ENCODE measurements at regions not wholly inside any gene's neighbourhood (a gene's known extent, or its start where the extent isn't known, plus 50 kb on each side); places are given as distances from the start of the nearest gene placed in this dataset.

DNA sequence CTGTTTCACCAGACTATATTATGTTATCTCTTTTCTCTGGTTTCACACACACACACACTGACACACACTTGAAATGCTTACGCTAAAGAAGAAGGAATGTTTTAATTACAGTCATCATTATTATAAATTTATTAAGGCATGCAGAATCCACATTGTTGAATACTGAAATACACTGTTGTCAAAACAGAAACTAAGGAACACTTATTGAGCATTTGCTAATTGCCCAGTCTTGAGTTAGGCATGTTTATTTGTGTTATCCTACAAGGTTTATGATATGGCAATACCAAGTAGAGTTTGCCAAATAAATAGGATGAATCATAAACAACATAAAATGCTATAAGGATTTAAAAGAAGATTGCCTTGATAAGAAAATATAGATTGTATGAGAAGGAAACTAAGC is 917.0 kb upstream of the PIK3C3 start:
- no peak for DNase-seq (ENCODE audit: extremely low spot score)
- ChIA-PET POLR2A (no interaction called here), CTCF (no interaction called here)
- no peak for TF ChIP-seq NFRKB (IDR thresholded peaks at IDR 0.05)
- TF ChIP-seq SP1 (IDR thresholded peaks at IDR 0.05) = no peak

DNA sequence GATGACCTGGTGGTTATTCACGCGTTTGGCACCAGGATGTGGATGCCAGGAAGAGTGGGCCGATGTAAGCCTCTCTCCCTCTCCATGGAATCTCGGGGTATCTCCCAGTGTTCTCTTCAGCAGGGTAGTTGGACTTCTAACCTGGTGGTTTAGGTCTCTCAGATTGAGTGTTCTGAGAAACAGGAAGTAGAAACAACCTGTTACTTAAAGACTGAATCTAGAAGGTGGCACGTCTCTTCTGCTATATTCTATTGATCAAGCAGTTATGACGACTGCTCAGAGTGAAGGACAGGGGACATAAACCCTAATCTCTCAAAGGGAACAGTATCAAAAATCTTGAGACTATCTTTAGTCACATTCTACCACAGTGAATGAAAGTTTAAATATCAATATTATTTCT is 918.7 kb upstream of the PIK3C3 start:
- DNase-seq (ENCODE audit: extremely low spot score) = no peak
- ChIA-PET POLR2A (interaction anchor here (0.5 kb wide), 1 partner anchor 157 kb away, joined by 3 read pairs; no protein-coding TSS in a partner anchor), CTCF (no interaction called here)
- TF ChIP-seq ELF4 (IDR thresholded peaks at IDR 0.05) (no peak), FOXK2 (IDR thresholded peaks at IDR 0.05) (no peak), FOXM1 (IDR thresholded peaks at IDR 0.05; ENCODE audit: borderline replicate concordance) (no peak), BHLHE40 (IDR thresholded peaks at IDR 0.05; ENCODE audit: borderline replicate concordance) (no peak), L3MBTL2 (conservative IDR thresholded peaks at IDR 0.05) (no peak), ZNF384 (IDR thresholded peaks at IDR 0.05) (no peak), FOXA1 (IDR thresholded peaks at IDR 0.05) (no peak)
- TF ChIP-seq, protein P1, sequence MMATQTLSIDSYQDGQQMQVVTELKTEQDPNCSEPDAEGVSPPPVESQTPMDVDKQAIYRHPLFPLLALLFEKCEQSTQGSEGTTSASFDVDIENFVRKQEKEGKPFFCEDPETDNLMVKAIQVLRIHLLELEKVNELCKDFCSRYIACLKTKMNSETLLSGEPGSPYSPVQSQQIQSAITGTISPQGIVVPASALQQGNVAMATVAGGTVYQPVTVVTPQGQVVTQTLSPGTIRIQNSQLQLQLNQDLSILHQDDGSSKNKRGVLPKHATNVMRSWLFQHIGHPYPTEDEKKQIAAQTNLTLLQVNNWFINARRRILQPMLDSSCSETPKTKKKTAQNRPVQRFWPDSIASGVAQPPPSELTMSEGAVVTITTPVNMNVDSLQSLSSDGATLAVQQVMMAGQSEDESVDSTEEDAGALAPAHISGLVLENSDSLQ (IDR thresholded peaks at IDR 0.05) = no peak

DNA sequence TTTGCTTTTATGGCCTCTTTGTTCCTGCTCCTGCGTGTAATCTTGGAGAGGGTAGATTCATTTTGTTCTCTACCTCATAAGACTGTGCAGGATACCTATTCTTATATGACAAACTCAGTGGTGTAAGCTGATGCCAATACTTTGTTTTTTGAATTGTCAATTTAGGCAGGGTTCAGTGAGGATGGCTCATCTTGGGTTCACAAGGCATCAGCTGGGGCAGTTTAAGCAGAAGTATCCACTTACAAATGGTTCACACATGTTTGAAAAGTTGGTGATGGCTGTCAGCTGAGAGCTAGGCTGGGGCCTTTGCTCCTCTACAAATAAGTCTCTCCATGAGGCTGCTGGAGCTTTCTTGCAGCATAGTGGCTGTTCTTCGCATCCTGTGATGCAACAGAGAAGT is 920.6 kb upstream of the PIK3C3 start:
- TF ChIP-seq, protein P1 (IDR thresholded peaks at IDR 0.05) = no peak
- TF ChIP-seq SP1 (IDR thresholded peaks at IDR 0.05) = no peak
- CTCF ChIA-PET = no interaction called here
- POLR2A ChIA-PET = no interaction called here
- no peak for DNase-seq (ENCODE audit: extremely low spot score)

DNA sequence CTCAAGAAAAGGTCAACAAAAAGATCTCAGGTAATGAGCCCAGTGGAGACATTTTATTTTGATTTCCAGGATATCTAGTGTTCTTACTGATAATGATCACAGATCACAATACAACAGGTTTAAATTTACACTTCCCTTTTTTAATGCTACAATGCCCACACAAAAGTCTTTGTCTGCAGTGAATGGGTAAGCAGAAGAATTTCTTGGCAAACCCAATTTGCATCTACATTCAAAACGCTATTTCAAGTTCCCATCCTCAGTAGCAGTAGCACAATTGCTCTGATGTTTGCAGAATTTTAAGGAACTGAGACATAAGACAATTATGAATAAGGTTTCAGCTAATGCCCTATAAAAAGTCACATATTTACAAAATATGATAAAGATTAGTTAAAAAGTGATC is 929.4 kb upstream of the PIK3C3 start:
- no peak for DNase-seq (ENCODE audit: extremely low spot score)
- CTCF ChIA-PET = no interaction called here
- TF ChIP-seq ELF4 (IDR thresholded peaks at IDR 0.05) = no peak
- TF ChIP-seq CTBP1 (IDR thresholded peaks at IDR 0.05; ENCODE audit: borderline replicate concordance) = no peak
- no peak for TF ChIP-seq ZNF384 (IDR thresholded peaks at IDR 0.05)
- TF ChIP-seq FOXA1 (IDR thresholded peaks at IDR 0.05) = no peak
- TF ChIP-seq SUZ12 (IDR thresholded peaks at IDR 0.05) = no peak
- no peak for TF ChIP-seq ARNT (IDR thresholded peaks at IDR 0.05)
- TF ChIP-seq L3MBTL2 (conservative IDR thresholded peaks at IDR 0.05) = no peak
- POLR2A ChIA-PET = no interaction called here

DNA sequence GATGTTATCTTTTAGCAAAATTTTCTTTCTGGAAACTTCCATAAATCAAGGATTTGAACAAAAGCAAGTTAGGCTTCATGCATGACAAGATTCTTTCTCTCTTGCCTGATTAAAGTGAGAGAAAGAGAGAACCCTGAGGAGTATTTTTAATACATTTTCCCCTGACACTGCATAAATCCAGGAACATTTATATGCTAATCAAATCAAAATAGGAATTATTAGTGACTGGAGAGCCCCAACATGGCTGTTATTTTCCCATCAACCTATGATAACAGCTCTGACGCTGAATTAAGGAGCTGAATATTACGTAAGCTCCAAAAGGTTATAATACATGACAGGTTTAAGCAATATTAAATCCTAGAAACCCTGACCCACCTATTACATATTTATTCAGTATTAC is 930.2 kb upstream of the PIK3C3 start:
- no peak for DNase-seq (ENCODE audit: extremely low spot score)
- TF ChIP-seq SUZ12 (IDR thresholded peaks at IDR 0.05) (no peak), BHLHE40 (IDR thresholded peaks at IDR 0.05; ENCODE audit: borderline replicate concordance) (no peak), NFRKB (IDR thresholded peaks at IDR 0.05) (no peak), FOXA1 (IDR thresholded peaks at IDR 0.05) (no peak), L3MBTL2 (conservative IDR thresholded peaks at IDR 0.05) (no peak), CTBP1 (IDR thresholded peaks at IDR 0.05; ENCODE audit: borderline replicate concordance) (no peak), ELF4 (IDR thresholded peaks at IDR 0.05) (no peak), ZNF384 (IDR thresholded peaks at IDR 0.05) (no peak)
- POLR2A ChIA-PET = no interaction called here
- CTCF ChIA-PET = no interaction called here

DNA sequence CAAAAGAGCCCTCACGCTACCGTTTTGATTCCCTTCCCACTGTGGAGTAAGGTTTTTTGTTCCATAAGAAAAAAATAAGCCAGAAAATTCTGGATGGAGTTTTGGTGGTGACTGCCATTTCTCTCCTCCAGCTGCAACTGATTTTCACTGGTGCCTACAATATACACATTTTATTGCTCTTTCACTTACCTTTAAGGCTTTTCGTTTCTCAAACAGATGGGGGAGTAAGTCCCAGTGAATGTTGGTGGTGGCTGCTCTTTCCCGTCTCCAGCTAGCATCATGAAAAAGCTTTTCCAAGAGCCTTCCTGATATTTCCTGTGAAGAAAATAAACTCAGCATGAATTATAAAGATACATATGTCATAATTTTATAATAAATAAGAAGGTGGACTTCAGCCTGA is 932.5 kb upstream of the PIK3C3 start:
- DNase-seq (ENCODE audit: extremely low spot score) = no peak
- TF ChIP-seq FOXK2 (IDR thresholded peaks at IDR 0.05) (no peak), TARDBP (IDR thresholded peaks at IDR 0.05) (no peak), FOXM1 (IDR thresholded peaks at IDR 0.05; ENCODE audit: borderline replicate concordance) (no peak), ARNT (IDR thresholded peaks at IDR 0.05) (no peak), ELF4 (IDR thresholded peaks at IDR 0.05) (no peak), CTBP1 (IDR thresholded peaks at IDR 0.05; ENCODE audit: borderline replicate concordance) (no peak), LEF1 (IDR thresholded peaks at IDR 0.05; ENCODE audit: borderline replicate concordance) (no peak), ZNF384 (IDR thresholded peaks at IDR 0.05) (no peak), HDGF (IDR thresholded peaks at IDR 0.05; ENCODE audit: borderline replicate concordance) (no peak), BHLHE40 (IDR thresholded peaks at IDR 0.05; ENCODE audit: borderline replicate concordance) (no peak)
- TF ChIP-seq, protein P1 (IDR thresholded peaks at IDR 0.05) = no peak
- CTCF ChIA-PET = no interaction called here
- POLR2A ChIA-PET = no interaction called here

DNA sequence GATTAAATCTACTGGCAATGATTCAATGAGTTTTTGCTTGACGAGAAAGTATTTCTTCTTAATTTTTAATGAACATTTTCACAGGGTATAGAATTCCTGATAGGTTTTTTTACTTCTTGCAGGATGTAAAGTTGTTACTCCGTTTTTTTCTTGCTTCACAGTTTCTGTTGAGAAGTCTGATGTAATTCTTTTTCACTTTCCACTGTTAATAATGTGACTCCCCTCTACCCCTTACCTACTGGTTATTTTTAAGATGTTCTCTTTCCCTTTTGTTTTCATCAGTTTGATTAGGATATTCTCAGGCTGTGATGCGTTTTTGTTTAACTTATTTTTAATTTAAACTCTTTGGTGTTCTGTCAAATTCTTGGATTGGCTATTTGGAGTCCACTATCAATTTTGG is 933.9 kb upstream of the PIK3C3 start:
- no peak for DNase-seq (ENCODE audit: extremely low spot score)
- ChIA-PET CTCF (no interaction called here), POLR2A (no interaction called here)
- TF ChIP-seq, protein P1 (IDR thresholded peaks at IDR 0.05) = no peak
- TF ChIP-seq ARNT (IDR thresholded peaks at IDR 0.05) = no peak
- no peak for TF ChIP-seq TARDBP (IDR thresholded peaks at IDR 0.05)
- no peak for TF ChIP-seq L3MBTL2 (conservative IDR thresholded peaks at IDR 0.05)
- TF ChIP-seq ZNF384 (IDR thresholded peaks at IDR 0.05) = no peak
- no peak for TF ChIP-seq FOXK2 (IDR thresholded peaks at IDR 0.05)
- no peak for TF ChIP-seq SP1 (IDR thresholded peaks at IDR 0.05)
- no peak for TF ChIP-seq BHLHE40 (IDR thresholded peaks at IDR 0.05; ENCODE audit: borderline replicate concordance)
- TF ChIP-seq SUZ12 (IDR thresholded peaks at IDR 0.05) = no peak
- TF ChIP-seq ELF4 (IDR thresholded peaks at IDR 0.05) = no peak
- TF ChIP-seq CTBP1 (IDR thresholded peaks at IDR 0.05; ENCODE audit: borderline replicate concordance) = no peak
- TF ChIP-seq FOXA1 (IDR thresholded peaks at IDR 0.05) = no peak
- TF ChIP-seq FOXM1 (IDR thresholded peaks at IDR 0.05; ENCODE audit: borderline replicate concordance) = no peak
- TF ChIP-seq NFRKB (IDR thresholded peaks at IDR 0.05) = no peak
- no peak for TF ChIP-seq LEF1 (IDR thresholded peaks at IDR 0.05; ENCODE audit: borderline replicate concordance)
- TF ChIP-seq HDGF (IDR thresholded peaks at IDR 0.05; ENCODE audit: borderline replicate concordance) = no peak

Data from HEK293T (cell line).